Left renal cortex interstitium (tissue), 4 donors: ENCODE measurements at regions not wholly inside any gene's neighbourhood (a gene's known extent, or its start where the extent isn't known, plus 50 kb on each side); places are given as distances from the start of the nearest gene placed in this dataset.
"Not testable (repeated sequence)": the region's sequence is repeated elsewhere in the genome, so short reads cannot be mapped to it uniquely, and the experiment has no call there.

Source experiments
- DNase-seq, 4 donors: peaks; one replicate each; pipeline ENCODE4 v3.0.0-alpha.2; 2013; ENCODE audit warnings: low read depth in 4 of 4, low spot score in 2 of 4, missing footprints in 1 of 4

DNA sequence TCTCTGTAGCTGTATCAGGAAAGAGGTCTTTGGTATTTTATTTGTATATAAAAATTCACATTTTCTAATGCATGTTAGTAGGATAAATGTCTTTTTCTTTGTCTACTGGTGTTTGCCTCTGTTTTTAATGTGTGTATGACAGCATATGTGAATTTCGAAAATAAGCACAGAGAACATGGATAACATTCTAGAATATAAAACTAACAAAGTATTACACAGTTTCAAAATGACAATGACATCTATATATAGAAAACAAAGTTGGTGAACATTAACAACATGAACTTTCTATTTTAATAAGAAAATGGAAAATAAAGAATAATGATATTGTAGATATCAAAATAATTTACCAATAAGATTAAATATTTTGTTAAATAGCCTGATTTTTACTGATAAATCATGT, 608.0 kb downstream of the COL12A1 start:
- DNase-seq, result no peak

- no peak for DNase-seq
These were observed 608.6 kb downstream of the COL12A1 start for GRCh38 chr6:74597266-74597665.

DNA sequence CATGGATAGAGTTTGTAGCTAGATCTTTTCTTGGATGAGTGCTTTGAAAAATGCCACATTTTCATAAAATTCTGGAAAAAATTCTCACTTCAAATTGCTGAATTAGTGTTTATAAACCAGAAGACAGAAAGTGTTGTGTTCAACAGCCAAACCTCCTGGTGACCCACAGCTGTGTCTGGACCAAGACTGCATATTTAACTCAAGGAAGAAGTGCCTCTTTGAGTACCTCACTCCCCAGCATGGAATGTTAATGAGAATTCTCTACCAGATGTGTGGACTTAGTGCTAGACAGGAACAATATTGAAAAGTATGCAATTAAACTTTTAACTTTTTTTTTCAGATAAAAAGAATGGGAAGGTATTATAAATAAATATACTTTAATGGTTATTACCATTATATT, 609.3 kb downstream of the COL12A1 start:
- DNase-seq, result no peak

GRCh38 chr6:74594350-74594749, 611.5 kb downstream of the COL12A1 start:
- not testable (repeated sequence) for DNase-seq

GRCh38 chr6:74588094-74588832, 617.6 kb downstream of the COL12A1 start:
- DNase-seq, result no peak

DNA sequence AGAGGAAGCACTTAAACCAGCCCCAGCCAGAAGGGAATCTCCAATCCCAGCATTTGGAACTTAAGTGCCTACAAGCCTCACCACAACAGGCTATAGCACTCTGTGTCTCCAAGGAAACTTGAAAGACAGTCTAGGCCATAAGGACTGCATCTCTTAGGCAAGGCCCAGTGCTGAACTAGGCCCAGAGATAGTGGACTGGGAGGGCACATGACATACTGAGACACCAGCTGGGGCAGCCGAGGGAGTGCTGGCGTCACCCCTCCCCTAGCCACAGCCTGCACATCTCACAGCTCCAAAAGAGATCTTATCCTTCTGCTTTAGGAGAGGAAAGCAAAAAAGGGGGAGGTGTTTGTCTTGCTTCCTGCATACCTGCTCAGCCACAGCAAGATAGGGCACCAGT, 618.5 kb downstream of the COL12A1 start:
- no peak for DNase-seq

GRCh38 chr6:74585753-74586152, 620.1 kb downstream of the COL12A1 start:
- DNase-seq, result no peak

- DNase-seq, result no peak
These were observed 624.2 kb downstream of the COL12A1 start for GRCh38 chr6:74581681-74582080.

DNA sequence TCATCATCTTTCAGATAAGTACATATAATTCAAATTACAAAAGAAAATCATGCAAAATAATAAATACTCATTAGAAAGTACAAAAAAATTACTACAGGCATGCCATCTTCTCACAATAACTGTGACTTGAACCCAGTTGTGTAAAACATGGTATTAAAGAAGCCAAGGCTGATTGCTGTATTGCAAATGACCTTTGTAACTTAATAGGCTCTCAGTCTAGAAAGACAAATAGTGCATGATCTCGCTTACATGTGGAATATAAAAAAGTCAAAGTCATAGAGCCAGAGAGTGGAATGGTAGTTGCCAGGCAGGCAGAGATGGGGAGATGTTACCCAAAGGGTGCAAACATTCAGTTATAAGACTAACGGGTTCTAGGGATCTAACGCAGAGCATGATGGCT, 626.1 kb downstream of the COL12A1 start:
- no peak for DNase-seq

DNA sequence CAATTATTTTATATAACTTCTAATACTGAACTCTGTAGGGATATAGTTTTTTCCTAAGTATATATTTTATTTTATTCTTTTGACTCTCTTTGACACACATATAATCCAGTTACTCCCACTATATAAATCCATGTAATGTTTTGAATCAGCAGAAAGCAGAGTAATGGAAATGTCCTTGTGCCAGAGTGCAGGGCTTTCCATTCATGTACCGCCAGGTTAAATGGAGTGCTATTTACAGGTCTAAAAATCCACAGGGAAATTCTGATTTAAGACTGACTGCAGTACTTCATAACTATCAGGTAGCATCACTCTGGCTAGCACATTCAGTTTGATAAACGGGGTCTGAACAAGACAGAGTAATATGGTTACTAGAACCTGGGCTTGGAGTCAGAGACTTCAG, 626.8 kb downstream of the COL12A1 start:
- no peak for DNase-seq

- no peak for DNase-seq
These were observed 627.5 kb downstream of the COL12A1 start for GRCh38 chr6:74578339-74578738.

- no peak for DNase-seq
These were observed 628.2 kb downstream of the COL12A1 start for GRCh38 chr6:74577619-74578018.

- peak in 1 of 4 donors; percentile 2 for DNase-seq
These were observed 631.1 kb downstream of the COL12A1 start for GRCh38 chr6:74574794-74575193.

DNA sequence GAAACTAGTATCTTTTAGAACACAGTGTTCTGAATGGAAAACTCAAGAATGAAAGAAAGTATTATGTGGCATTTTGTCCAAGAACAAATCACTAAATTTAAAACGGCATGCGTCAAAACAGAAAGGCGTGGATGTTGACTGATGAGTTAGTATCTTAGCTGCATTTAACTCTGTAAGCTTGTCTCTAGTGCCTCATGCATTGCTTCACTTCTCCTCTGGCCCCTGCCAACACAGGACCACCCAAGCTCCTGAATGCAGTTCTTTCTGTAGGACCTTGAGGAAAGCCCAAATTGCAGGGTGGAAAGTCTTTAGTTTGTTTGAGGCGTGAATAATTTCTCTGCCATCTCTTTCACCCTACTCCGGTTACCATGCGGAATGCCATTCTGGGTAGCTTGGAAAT, 632.2 kb downstream of the COL12A1 start:
- DNase-seq, result no peak

- DNase-seq, result no peak
These were observed 635.8 kb downstream of the COL12A1 start for GRCh38 chr6:74570044-74570443.

DNA sequence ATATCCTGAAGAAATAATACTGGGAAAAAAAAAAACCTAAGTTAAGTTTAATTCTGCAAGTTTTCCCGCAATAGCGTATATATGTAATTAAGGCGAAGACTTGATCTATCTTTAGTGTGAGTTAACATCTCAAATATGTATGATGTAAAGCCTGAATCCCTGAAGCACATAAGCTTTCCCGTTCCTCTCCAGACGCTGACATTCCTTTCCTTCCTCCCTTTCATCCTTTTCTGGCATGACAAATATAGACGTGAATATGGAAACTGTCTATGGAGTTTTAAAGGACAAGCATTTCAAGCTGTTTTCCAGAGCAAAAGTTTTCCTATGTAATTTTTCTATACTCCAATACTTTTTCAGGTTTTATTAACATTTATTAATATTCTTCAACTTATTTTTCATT, 637.0 kb downstream of the COL12A1 start:
- DNase-seq, result no peak

- not testable (repeated sequence) for DNase-seq
These were observed 637.9 kb downstream of the COL12A1 start for GRCh38 chr6:74567923-74568290.

- no peak for DNase-seq
These were observed 638.5 kb downstream of the COL12A1 start for GRCh38 chr6:74567281-74567922.

DNA sequence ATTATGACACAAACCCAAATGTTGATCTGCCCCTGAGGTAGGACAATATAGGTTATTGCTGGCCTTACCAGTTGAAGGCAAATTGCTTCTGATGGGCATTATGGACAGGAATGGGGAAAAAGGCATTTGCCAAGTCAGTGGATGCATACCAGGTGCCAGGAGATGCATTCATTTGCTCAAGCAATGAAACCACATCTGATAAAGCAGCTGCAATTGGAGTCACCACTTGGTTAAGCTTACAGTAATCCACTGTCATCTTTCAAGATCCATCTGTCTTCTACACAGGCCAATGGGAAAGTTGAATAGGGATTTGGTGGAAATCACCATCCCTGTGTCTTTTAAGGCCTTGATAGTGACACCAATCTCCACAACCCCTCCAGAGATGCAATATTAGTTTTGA, 648.6 kb downstream of the COL12A1 start:
- DNase-seq, result no peak

DNA sequence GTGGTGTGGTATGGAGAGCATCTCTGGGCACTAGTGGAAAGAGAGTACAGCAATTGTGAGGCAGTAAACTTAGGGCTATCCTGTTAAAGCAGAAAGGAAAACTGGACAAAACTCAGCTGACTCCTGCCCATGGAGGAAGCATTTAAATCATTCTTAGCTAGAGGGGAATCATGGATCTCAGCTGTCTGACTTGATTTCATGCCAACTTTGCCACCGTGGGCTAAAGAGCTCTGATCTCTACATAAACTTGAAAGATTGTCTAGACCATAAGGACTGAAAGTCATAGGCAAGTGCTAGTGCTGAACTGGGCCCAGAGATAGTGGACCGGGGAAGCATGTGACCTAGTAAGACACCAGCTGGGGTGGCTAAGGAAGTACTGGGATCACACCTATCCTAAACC, 651.8 kb downstream of the COL12A1 start:
- no peak for DNase-seq

DNA sequence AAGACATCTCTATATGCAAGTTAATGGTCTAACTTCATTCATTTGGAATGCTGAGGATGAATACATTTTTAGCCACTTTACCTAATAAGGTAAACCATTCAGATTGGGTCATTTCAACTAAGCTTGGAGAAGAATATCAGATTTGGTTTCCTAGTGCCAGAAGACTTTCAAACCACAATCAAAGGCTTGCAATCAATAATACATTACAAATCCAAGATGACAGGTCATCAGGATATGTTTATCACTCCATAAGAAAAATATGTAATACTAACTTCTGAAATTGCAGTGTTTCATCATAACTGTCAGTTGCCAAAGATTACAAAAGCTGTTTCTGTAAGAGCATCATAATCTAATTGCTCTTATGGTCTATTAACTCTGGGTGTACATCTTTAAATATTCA, 654.0 kb downstream of the COL12A1 start:
- DNase-seq, result no peak

GRCh38 chr6:74550821-74551220, 655.0 kb downstream of the COL12A1 start:
- DNase-seq, result no peak

- DNase-seq, result no peak
These were observed 656.1 kb downstream of the COL12A1 start for GRCh38 chr6:74549746-74550145.
